BJ (cell line): ENCODE measurements at regions not wholly inside any gene's neighbourhood (a gene's known extent, or its start where the extent isn't known, plus 50 kb on each side); places are given as distances from the start of the nearest gene placed in this dataset.

ENCODE experiments used
- CTCF ChIA-PET: fragments of 350-600 bp; formaldehyde crosslinking; extraction: SDS; loops from one replicate; lab custom pipeline; 2021; ENCODE audit warnings: antibody characterized with exemption, inconsistent platforms; lab: Yijun Ruan, JAX
- POLR2A ChIA-PET: fragments of 300-600 bp; sonication (Branson Sonifier 250); formaldehyde crosslinking; extraction: SDS; loops from one replicate; lab custom pipeline; 2021; ENCODE audit warnings: antibody characterized with exemption; lab: Charles Lee
- DNase-seq: peaks from one replicate; pipeline ENCODE4 v3.0.0-alpha.2; 2011; ENCODE audit warnings: low read depth
- H3K27me3 ChIP-seq: 2 replicates; pipeline ENCODE4 v1.6.0; 2011; ENCODE audit warnings: low read length; ENCODE audit not compliant: control insufficient read depth, insufficient read depth
- H3K36me3 ChIP-seq: 2 replicates; pipeline ENCODE4 v1.5.1; 2011; ENCODE audit warnings: low read length; ENCODE audit not compliant: control insufficient read depth, insufficient read depth
- H3K4me3 ChIP-seq: 2 replicates; pipeline ENCODE4 v1.5.1; 2011; ENCODE audit warnings: low read depth, mild to moderate bottlenecking, control low read depth, low read length
- CTCF ChIP-seq: IDR thresholded peaks from 2 replicates; pipeline ENCODE4 v1.5.1; 2011; ENCODE audit warnings: low read depth, mild to moderate bottlenecking, control low read depth, inconsistent platforms, low read length, moderate library complexity; ENCODE audit not compliant: insufficient read depth

GRCh38 chr13:34547929-34548328, 394.1 kb upstream of the NBEA start:
- no peaks in the 10 kb centered on the region for H3K36me3 ChIP-seq
- H3K27me3 ChIP-seq: no peaks in the 10 kb centered on the region
- no peak for DNase-seq
- ChIA-PET CTCF (interaction anchor here (1.2 kb wide), 1 partner anchor 613 kb away, joined by 3 read pairs; no protein-coding TSS in a partner anchor), POLR2A (no interaction called here)
- H3K4me3 ChIP-seq: no peak overlapping the region
- TF ChIP-seq CTCF: no peak

DNA sequence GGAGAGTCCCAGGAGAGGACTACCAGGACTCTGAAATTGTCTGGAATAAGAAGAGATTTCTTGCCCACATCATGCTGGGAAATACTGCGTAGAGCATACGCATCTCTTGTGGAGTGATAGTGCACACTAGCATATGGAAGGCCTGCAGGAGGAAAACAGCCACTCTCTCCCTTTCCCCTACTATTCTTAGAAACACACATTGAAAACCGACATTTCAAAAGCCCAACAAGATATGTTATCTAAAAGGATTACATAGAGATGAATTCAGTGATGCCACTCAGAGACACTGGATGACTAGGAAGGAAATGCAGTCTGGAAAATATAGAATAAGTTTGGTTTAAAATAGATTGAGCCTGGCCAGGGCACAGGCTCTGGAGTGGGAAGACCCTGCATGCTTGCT, 388.7 kb upstream of the NBEA start:
- CTCF ChIA-PET: no interaction called here
- POLR2A ChIA-PET: no interaction called here
- no peaks in the 10 kb centered on the region for H3K27me3 ChIP-seq
- TF ChIP-seq CTCF: no peak
- DNase-seq: no peak
- no peak overlapping the region for H3K4me3 ChIP-seq
- no peaks in the 10 kb centered on the region for H3K36me3 ChIP-seq

DNA sequence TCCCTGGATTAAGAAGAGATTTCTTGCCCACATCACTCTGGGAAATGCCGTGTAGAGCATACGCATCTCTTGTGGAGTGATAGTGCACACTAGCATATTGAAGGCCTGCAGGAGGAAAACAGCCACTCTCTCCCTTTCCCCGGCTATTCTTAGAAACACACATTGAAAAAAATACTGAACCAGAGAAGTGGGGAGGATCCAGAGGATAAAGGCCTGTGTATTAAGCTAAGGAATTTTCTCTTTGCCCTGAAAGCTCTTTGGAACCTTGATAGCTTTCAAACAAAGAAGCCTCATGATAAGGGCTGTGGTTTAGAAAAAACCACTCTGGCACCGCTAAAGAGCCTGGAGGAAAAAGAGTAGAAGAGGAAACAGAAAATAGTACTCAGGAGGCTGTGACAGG, 386.1 kb upstream of the NBEA start:
- Histone ChIP-seq H3K36me3 (no peaks in the 10 kb centered on the region), H3K4me3 (no peak overlapping the region), H3K27me3 (no peaks in the 10 kb centered on the region; the same call in 1 of the 2 replicates)
- ChIA-PET CTCF (interaction anchor here (1.1 kb wide), 1 partner anchor 42 kb away, joined by 3 read pairs; no protein-coding TSS in a partner anchor), POLR2A (no interaction called here)
- TF ChIP-seq CTCF: no peak
- DNase-seq: no peak

- no peak for DNase-seq
- CTCF ChIA-PET: no interaction called here
- H3K36me3 ChIP-seq: no peaks in the 10 kb centered on the region
- POLR2A ChIA-PET: no interaction called here
- no peak for TF ChIP-seq CTCF
- H3K27me3 ChIP-seq: peaks cover 2% of the 10 kb centered on the region
- no peak overlapping the region for H3K4me3 ChIP-seq
Measured at GRCh38 chr13:34561033-34561432, 381.0 kb upstream of the NBEA start.

GRCh38 chr13:34567597-34567996, 374.5 kb upstream of the NBEA start:
- DNase-seq: no peak
- Histone ChIP-seq H3K36me3 (no peaks in the 10 kb centered on the region), H3K27me3 (peaks cover under 1% of the 10 kb centered on the region; the same call in 1 of the 2 replicates), H3K4me3 (no peak overlapping the region)
- TF ChIP-seq CTCF: no peak
- ChIA-PET CTCF (interaction anchor here (1.1 kb wide), 1 partner anchor 9 kb away, joined by 3 read pairs; no protein-coding TSS in a partner anchor), POLR2A (no interaction called here)
